GM13977 (cell line): ENCODE measurements at regions not wholly inside any gene's neighbourhood (a gene's known extent, or its start where the extent isn't known, plus 50 kb on each side); places are given as distances from the start of the nearest gene placed in this dataset.

Experiments
- DNase-seq: peaks from one replicate; pipeline ENCODE4 v3.0.0; 2012; ENCODE audit warnings: low spot score
- CTCF ChIP-seq: IDR thresholded peaks from 2 replicates; pipeline ENCODE4 v1.5.1; 2012; ENCODE audit warnings: mild to moderate bottlenecking, control low read depth; ENCODE audit not compliant: insufficient read depth; ENCODE audit errors: extremely low read depth, missing control alignments
- in situ Hi-C: fragments of 300-500 bp; cut with MboI; formaldehyde crosslinking; loops from one replicate; pipeline ENCODE4 v1.12.0; 2022; ENCODE audit warnings: low sequenced_read_pairs, low pct_unique_long_range_greater_than_20kb, mixed read lengths, inconsistent platforms; ENCODE audit not compliant: unreplicated experiment

GRCh38 chr1:209073879-209074278 is 509.6 kb upstream of the CAMK1G start:
- no peak for TF ChIP-seq CTCF
- in situ Hi-C loops = no loop called here
- no peak for DNase-seq

- no peak for DNase-seq
- in situ Hi-C loops = no loop called here
- TF ChIP-seq CTCF = no peak
Observed at GRCh38 chr1:209074575-209075250, 508.8 kb upstream of the CAMK1G start.

- DNase-seq = peak; percentile 21
- TF ChIP-seq CTCF = peak; percentile 65
- in situ Hi-C loops = no loop called here
Observed at GRCh38 chr1:209076688-209077087, 506.8 kb upstream of the CAMK1G start.

DNA sequence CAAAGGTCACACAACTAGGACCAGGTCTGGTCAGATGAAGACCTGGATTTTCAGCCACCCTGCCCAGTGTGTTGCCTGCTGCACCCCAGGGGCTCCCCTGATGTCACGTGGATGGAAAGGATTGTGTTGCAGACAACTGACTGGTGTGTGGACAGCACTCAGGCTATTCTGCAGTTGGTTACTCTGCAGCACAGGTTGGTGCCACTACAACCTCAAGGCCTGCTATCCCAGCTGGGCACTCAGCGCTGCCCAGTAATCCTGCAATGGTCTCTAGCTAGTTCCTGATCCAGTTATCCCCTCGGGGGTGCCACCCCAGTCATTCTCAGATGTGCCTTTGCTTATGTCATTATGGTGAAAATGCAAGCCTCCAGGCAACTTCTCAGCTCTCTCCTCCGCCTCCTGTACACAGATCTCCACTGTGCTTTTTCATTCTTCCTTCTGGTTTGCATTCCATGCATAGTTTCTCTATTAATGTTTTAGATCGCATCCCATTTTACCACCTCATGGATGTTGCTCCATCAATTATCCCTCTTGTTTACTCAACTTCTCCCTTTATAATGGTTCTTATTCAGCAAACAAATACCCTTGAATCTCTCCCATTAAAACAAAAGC is 503.2 kb upstream of the CAMK1G start:
- in situ Hi-C loops = no loop called here
- no peak for TF ChIP-seq CTCF
- no peak for DNase-seq

DNA sequence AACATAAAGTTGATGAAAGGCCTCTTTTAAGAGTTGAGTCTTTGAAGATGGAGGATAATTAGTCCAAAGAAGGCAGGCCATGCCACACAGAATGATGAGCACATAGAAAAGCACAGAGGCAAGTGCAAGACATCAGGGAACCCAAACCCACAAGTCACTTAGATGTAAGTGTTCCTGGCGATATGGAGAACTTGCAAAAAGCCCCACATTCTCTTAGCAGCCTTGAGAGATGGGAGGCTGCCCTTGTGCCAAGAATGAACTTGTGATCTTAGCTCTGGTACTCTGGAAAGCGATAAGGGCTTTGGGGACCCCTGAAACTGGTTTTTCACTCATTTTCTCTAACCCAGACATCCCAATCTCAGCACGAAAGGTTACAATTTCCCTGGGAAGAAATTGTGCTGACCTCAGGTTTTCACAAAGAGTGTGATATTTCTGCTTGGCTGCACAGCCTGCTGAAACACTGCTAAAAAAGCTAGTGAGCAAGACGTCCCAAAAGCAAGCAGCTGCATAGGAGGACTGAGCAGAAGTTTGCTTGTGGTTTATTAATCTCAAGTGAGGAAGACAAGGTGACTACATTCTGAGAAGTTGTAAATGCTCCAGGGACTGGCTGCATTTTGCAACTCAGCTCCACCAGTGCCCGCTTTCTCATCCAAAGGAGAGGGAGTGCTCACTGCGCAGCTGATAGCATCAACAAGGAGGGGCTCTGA is 496.9 kb upstream of the CAMK1G start:
- TF ChIP-seq CTCF = no peak
- peak; percentile 20 for DNase-seq
- in situ Hi-C loops = no loop called here

DNA sequence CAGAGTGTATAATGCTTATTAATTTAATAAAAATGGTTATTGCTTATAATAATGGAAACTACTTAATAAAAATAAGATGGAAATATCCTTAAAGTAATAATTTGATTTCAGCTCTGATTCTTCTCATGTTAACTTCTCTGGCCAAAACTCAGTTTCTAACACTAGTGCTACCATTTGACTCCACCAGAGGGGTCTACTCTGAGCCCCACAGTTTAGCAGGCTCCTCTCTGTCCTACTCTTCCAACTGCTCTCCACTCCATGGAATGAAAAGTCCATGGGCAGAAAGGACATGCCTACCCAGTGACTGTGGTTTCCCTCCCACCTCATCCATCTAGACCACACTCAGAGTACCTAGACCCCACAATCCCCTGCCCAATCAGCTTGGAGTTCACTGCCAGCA is 489.1 kb upstream of the CAMK1G start:
- no peak for DNase-seq
- no peak for TF ChIP-seq CTCF
- in situ Hi-C loops = no loop called here
